ENCODE measurements at regions not wholly inside any gene's neighbourhood (a gene's known extent, or its start where the extent isn't known, plus 50 kb on each side); places are given as distances from the start of the nearest gene placed in this dataset.

DNA sequence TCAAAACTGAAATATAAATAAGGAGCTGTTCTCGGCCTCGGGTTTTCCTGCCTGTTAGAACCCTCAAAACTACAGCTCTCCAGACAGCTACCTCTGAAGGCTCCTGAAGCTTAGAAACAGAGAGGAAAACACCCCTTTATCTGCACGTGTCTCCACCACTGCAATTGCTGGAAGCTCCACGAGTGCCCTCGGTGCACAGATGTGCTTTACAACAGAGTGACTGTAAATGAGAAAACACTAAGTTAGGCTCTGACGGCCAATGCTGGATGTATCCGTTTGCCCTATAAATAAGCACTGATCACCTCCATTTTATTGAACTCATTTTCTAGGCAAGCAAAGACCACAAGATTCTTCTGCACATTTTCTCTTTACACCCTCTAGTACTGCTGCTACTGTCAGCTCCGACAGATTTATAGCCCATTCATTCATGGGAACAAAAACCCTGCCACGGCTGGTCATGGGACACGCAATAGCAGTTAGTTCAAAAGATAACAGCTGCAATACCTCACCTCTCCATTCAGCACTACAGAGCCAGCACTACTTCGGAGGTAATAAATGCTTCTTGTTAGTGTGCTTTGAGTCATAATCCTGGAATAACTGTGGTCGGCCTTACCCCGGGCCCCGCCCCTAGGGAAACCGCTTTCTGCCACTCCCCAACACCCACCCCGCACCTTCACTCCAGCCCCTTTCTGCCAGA, 241.1 kb upstream of the ZNF507 start:
- Histone ChIP-seq H3K27me3 (peaks cover 50% of the 10 kb centered on the region), H3K27ac (no peak overlapping the region), H3K4me1 (no peaks in the 10 kb centered on the region), H3K9me3 (no peaks in the 10 kb centered on the region), H3K4me3 (no peak overlapping the region), H3K36me3 (no peaks in the 10 kb centered on the region)
- 25 to 41% methylated on average over 7 to 15 of the region's 16 CpGs for WGBS, 2 donors (ENCODE audit: low coverage in 1 of 2)
- no peak for ATAC-seq
- TF ChIP-seq, protein P1, sequence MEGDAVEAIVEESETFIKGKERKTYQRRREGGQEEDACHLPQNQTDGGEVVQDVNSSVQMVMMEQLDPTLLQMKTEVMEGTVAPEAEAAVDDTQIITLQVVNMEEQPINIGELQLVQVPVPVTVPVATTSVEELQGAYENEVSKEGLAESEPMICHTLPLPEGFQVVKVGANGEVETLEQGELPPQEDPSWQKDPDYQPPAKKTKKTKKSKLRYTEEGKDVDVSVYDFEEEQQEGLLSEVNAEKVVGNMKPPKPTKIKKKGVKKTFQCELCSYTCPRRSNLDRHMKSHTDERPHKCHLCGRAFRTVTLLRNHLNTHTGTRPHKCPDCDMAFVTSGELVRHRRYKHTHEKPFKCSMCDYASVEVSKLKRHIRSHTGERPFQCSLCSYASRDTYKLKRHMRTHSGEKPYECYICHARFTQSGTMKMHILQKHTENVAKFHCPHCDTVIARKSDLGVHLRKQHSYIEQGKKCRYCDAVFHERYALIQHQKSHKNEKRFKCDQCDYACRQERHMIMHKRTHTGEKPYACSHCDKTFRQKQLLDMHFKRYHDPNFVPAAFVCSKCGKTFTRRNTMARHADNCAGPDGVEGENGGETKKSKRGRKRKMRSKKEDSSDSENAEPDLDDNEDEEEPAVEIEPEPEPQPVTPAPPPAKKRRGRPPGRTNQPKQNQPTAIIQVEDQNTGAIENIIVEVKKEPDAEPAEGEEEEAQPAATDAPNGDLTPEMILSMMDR (IDR thresholded peaks at IDR 0.05) = no peak
- TF ChIP-seq EP300 (IDR thresholded peaks at IDR 0.05) = no peak
- no peak for TF ChIP-seq POLR2A (IDR thresholded peaks at IDR 0.05)
- no peak for TF ChIP-seq POLR2AphosphoS5 (IDR thresholded peaks at IDR 0.05)

GRCh38 chr19:32104850-32105235, 240.6 kb upstream of the ZNF507 start:
- Histone ChIP-seq H3K9me3 (no peaks in the 10 kb centered on the region), H3K4me1 (no peaks in the 10 kb centered on the region), H3K36me3 (no peaks in the 10 kb centered on the region), H3K27me3 (peaks cover 51% of the 10 kb centered on the region), H3K27ac (no peak overlapping the region), H3K4me3 (no peak overlapping the region)
- WGBS, 2 donors (ENCODE audit: low coverage in 1 of 2) = 59 to 93% methylated on average over 2 to 7 of the region's 8 CpGs
- no peak for ATAC-seq
- TF ChIP-seq, protein P1 (IDR thresholded peaks at IDR 0.05) = no peak
- TF ChIP-seq POLR2A (IDR thresholded peaks at IDR 0.05) = no peak
- TF ChIP-seq POLR2AphosphoS5 (IDR thresholded peaks at IDR 0.05) = no peak
- TF ChIP-seq EP300 (IDR thresholded peaks at IDR 0.05) = no peak

DNA sequence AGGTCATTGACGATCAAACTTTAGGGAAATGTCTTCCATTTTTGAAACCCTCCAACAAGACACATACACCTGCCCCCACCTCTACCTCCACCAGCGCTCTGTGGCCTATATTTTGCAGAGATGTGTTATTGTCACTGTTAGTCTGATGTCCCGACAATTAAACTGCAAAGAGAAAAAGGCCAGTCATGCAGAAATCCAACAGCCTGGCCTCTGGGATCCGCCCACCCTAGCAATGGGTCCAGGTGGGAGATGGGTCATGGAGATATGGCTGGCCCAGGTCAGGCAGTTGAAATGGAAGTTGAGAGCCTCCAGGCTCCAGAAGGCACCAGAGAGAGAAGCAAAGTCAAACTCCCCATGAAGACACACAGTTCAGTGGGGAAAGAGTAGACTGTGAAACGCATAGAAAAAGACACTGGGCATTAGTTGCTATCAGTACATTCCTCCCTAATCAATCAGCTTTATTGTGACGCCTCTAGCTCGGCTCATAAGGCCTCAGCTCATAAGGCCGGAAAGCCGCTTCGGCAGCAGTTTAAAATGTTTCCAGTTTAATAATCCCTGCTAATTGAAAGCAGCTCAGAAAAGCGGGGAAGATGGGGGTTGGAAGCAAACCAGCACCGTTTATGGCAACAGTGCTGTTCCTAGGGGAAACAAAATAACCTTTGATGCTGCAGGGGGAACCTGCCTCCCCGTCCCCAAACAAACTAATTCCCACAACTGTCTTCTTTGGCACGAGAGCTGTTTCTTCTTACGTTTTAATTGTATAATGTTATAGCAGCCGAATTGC, 239.7 kb upstream of the ZNF507 start:
- Histone ChIP-seq H3K27ac (no peak overlapping the region), H3K4me3 (no peak overlapping the region), H3K27me3 (peaks cover 60% of the 10 kb centered on the region), H3K4me1 (no peaks in the 10 kb centered on the region), H3K36me3 (no peaks in the 10 kb centered on the region), H3K9me3 (no peaks in the 10 kb centered on the region)
- no peak for ATAC-seq
- TF ChIP-seq POLR2A (IDR thresholded peaks at IDR 0.05) (no peak), POLR2AphosphoS5 (IDR thresholded peaks at IDR 0.05) (no peak), EP300 (IDR thresholded peaks at IDR 0.05) (no peak)
- TF ChIP-seq, protein P1 (IDR thresholded peaks at IDR 0.05) = no peak
- 65 to 69% methylated on average over 12 to 16 of the region's 16 CpGs for WGBS, 2 donors (ENCODE audit: low coverage in 1 of 2)

GRCh38 chr19:32122258-32122657, 223.2 kb upstream of the ZNF507 start:
- ATAC-seq = no peak
- Histone ChIP-seq H3K36me3 (no peaks in the 10 kb centered on the region), H3K9me3 (peaks cover 0 to 4% (median 0%) of the 10 kb centered on the region in 3 donors), H3K27me3 (peaks cover 33% of the 10 kb centered on the region), H3K4me1 (no peaks in the 10 kb centered on the region), H3K27ac (no peak overlapping the region), H3K4me3 (no peak overlapping the region)
- no peak for TF ChIP-seq POLR2A (IDR thresholded peaks at IDR 0.05)
- 75 to 94% methylated on average over 4 of the region's 4 CpGs for WGBS, 2 donors (ENCODE audit: low coverage in 1 of 2)

- no peaks in the 10 kb centered on the region for H3K36me3 ChIP-seq
- TF ChIP-seq, protein P1 (IDR thresholded peaks at IDR 0.05) = no peak
- TF ChIP-seq POLR2A (IDR thresholded peaks at IDR 0.05) (no peak), POLR2AphosphoS5 (IDR thresholded peaks at IDR 0.05) (no peak), EP300 (IDR thresholded peaks at IDR 0.05) (no peak)
- H3K27me3 ChIP-seq = peaks cover 33% of the 10 kb centered on the region
- H3K4me3 ChIP-seq = no peak overlapping the region
- ATAC-seq = no peak
- WGBS, 2 donors (ENCODE audit: low coverage in 1 of 2) = 76 to 78% methylated on average over 7 to 9 of the region's 11 CpGs
- no peaks in the 10 kb centered on the region for H3K9me3 ChIP-seq
- no peaks in the 10 kb centered on the region for H3K4me1 ChIP-seq
- no peak overlapping the region for H3K27ac ChIP-seq
Observed at GRCh38 chr19:32123355-32123940, 222.0 kb upstream of the ZNF507 start.

All from gastroesophageal sphincter (tissue), 4 donors.